GM11168 (cell line): ENCODE measurements at regions not wholly inside any gene's neighbourhood (a gene's known extent, or its start where the extent isn't known, plus 50 kb on each side); places are given as distances from the start of the nearest gene placed in this dataset.

Source experiments
- in situ Hi-C: fragments of 300-500 bp; cut with MboI; formaldehyde crosslinking; loops from one replicate; pipeline ENCODE4 v1.12.0; 2022; ENCODE audit warnings: low sequenced_read_pairs; ENCODE audit not compliant: unreplicated experiment

- in situ Hi-C loops: no loop called here
These were observed 275.5 kb downstream of the EFNB2 start for GRCh38 chr13:106259928-106260327.

- in situ Hi-C loops: no loop called here
These were observed 288.7 kb downstream of the EFNB2 start for GRCh38 chr13:106246666-106247188.

- in situ Hi-C loops: no loop called here
These were observed 289.2 kb downstream of the EFNB2 start for GRCh38 chr13:106246242-106246641.

GRCh38 chr13:106243011-106243565, 292.4 kb downstream of the EFNB2 start:
- in situ Hi-C loops: no loop called here

GRCh38 chr13:106241974-106242953, 293.2 kb downstream of the EFNB2 start:
- in situ Hi-C loops: no loop called here

- in situ Hi-C loops: no loop called here
These were observed 296.8 kb downstream of the EFNB2 start for GRCh38 chr13:106238690-106239089.

GRCh38 chr13:106234636-106235035, 300.8 kb downstream of the EFNB2 start:
- in situ Hi-C loops: no loop called here

GRCh38 chr13:106233134-106233735, 302.2 kb downstream of the EFNB2 start:
- in situ Hi-C loops: no loop called here

GRCh38 chr13:106232681-106233080, 302.8 kb downstream of the EFNB2 start:
- in situ Hi-C loops: no loop called here

GRCh38 chr13:106230450-106230849, 305.0 kb downstream of the EFNB2 start:
- in situ Hi-C loops: no loop called here

- in situ Hi-C loops: no loop called here
These were observed 310.3 kb downstream of the EFNB2 start for GRCh38 chr13:106225126-106225525.

- in situ Hi-C loops: no loop called here
These were observed 315.3 kb downstream of the EFNB2 start for GRCh38 chr13:106220211-106220610.

- in situ Hi-C loops: no loop called here
These were observed 322.3 kb downstream of the EFNB2 start for GRCh38 chr13:106213028-106213757.

GRCh38 chr13:106212386-106213010, 323.0 kb downstream of the EFNB2 start:
- in situ Hi-C loops: no loop called here

GRCh38 chr13:106210324-106210723, 325.1 kb downstream of the EFNB2 start:
- in situ Hi-C loops: no loop called here

- in situ Hi-C loops: no loop called here
These were observed 329.6 kb downstream of the EFNB2 start for GRCh38 chr13:106205871-106206270.

GRCh38 chr13:106197496-106197895, 338.0 kb downstream of the EFNB2 start:
- in situ Hi-C loops: no loop called here

GRCh38 chr13:106187501-106188095, 347.9 kb downstream of the EFNB2 start:
- in situ Hi-C loops: no loop called here

- in situ Hi-C loops: no loop called here
These were observed 348.4 kb downstream of the EFNB2 start for GRCh38 chr13:106187101-106187500.
